ENCODE measurements at regions not wholly inside any gene's neighbourhood (a gene's known extent, or its start where the extent isn't known, plus 50 kb on each side); places are given as distances from the start of the nearest gene placed in this dataset.

- H3K27me3 ChIP-seq (replicated peaks) = no peaks in the 10 kb centered on the region
- TF ChIP-seq, protein P1, sequence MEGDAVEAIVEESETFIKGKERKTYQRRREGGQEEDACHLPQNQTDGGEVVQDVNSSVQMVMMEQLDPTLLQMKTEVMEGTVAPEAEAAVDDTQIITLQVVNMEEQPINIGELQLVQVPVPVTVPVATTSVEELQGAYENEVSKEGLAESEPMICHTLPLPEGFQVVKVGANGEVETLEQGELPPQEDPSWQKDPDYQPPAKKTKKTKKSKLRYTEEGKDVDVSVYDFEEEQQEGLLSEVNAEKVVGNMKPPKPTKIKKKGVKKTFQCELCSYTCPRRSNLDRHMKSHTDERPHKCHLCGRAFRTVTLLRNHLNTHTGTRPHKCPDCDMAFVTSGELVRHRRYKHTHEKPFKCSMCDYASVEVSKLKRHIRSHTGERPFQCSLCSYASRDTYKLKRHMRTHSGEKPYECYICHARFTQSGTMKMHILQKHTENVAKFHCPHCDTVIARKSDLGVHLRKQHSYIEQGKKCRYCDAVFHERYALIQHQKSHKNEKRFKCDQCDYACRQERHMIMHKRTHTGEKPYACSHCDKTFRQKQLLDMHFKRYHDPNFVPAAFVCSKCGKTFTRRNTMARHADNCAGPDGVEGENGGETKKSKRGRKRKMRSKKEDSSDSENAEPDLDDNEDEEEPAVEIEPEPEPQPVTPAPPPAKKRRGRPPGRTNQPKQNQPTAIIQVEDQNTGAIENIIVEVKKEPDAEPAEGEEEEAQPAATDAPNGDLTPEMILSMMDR (IDR thresholded peaks at IDR 0.05; ENCODE audit: low read depth, low read length, missing control alignments) = no peak
- DNase-seq = peak; percentile 27
- H3K36me3 ChIP-seq (replicated peaks) = no peaks in the 10 kb centered on the region
- in situ Hi-C loops (cut with HindIII; ENCODE audit: low pct_ligation_motif_present, low sequenced_read_pairs) = no loop called here
- H3K27ac ChIP-seq = no peak overlapping the region
- no peak overlapping the region for H3K4me3 ChIP-seq (ENCODE audit: low read depth, low read length)
Measured at GRCh38 chr6:100267721-100268123, 197.0 kb downstream of the SIM1 start.

DNA sequence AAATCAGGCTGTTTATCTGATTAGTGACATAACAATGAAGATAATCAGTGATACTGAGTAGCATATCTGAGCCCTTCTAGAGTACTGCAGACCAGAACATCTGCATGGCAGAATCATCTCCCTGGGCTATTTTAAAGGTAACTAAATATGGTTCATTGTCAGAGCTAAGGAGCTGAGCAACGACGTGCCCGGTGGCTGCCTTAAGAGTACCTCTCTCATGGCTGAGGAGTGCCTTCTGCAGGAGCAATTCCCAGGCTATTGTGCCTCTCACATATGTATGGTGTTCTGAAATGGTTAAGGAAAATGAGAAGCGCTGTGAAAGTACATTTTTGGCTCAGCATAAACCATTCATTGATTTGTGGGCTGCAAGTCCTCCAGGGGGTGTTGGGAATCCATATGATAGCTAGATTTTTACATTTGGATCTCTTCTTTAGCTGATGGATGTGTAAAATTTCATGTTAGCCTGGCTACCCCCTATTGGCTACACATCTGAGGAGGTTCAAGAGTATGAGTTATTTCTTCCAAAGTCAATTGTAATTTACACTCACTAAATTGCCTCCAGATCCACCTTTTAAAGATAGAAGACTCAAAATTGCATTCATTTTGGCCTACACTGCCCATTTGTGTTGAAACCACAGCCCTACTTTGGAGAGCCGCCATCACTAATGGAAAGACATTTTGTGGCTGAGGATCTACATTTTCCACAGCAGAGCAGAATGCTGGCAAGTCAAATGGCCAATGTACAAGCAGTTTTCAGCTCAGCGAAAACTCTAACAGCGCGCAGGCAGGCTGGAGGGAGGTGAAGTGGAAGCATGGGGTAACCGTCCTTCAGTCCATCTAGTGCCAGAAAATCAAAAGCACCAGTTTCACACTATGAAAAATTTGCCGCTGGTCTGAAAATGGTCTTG lies 198.0 kb downstream of the SIM1 start:
- no peak overlapping the region for H3K27ac ChIP-seq
- no peaks in the 10 kb centered on the region for H3K36me3 ChIP-seq (replicated peaks)
- H3K27me3 ChIP-seq (replicated peaks) = no peaks in the 10 kb centered on the region
- no peak overlapping the region for H3K4me3 ChIP-seq (ENCODE audit: low read depth, low read length)
- TF ChIP-seq, protein P1 (IDR thresholded peaks at IDR 0.05; ENCODE audit: low read depth, low read length, missing control alignments) = no peak
- in situ Hi-C loops (cut with HindIII; ENCODE audit: low pct_ligation_motif_present, low sequenced_read_pairs) = no loop called here
- DNase-seq = no peak

- Histone ChIP-seq H3K27me3 (replicated peaks) (no peaks in the 10 kb centered on the region), H3K27ac (no peak overlapping the region), H3K4me3 (ENCODE audit: low read depth, low read length) (no peak overlapping the region), H3K36me3 (replicated peaks) (no peaks in the 10 kb centered on the region)
- in situ Hi-C loops (cut with HindIII; ENCODE audit: low pct_ligation_motif_present, low sequenced_read_pairs) = no loop called here
- DNase-seq = no peak
- TF ChIP-seq, protein P1 (IDR thresholded peaks at IDR 0.05; ENCODE audit: low read depth, low read length, missing control alignments) = no peak
Measured at GRCh38 chr6:100262086-100262485, 202.6 kb downstream of the SIM1 start.

DNA sequence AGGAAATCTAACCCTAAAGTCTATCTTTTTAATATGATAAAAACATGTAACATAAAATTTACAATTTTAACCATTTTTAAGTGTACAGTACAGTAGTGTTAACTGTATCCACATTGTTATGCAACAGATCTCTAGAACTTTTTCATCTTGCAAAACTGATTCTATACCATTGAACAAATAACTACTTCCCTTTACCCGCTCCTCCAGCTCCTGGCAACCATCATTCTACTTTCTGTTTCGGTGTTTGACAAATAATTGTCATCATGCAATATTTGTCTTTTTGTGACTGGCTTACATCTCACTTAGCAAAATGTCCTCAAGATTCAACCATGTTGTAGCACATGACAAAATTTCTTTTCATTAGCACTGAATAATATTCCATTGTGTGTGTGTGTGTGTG lies 203.2 kb downstream of the SIM1 start:
- DNase-seq = no peak
- H3K36me3 ChIP-seq (replicated peaks) = no peaks in the 10 kb centered on the region
- in situ Hi-C loops (cut with HindIII; ENCODE audit: low pct_ligation_motif_present, low sequenced_read_pairs) = no loop called here
- TF ChIP-seq, protein P1 (IDR thresholded peaks at IDR 0.05; ENCODE audit: low read depth, low read length, missing control alignments) = no peak
- H3K4me3 ChIP-seq (ENCODE audit: low read depth, low read length) = no peak overlapping the region
- no peak overlapping the region for H3K27ac ChIP-seq
- H3K27me3 ChIP-seq (replicated peaks) = no peaks in the 10 kb centered on the region

GRCh38 chr6:100260584-100260983 lies 204.1 kb downstream of the SIM1 start:
- Histone ChIP-seq H3K27me3 (replicated peaks) (no peaks in the 10 kb centered on the region), H3K36me3 (replicated peaks) (no peaks in the 10 kb centered on the region), H3K4me3 (ENCODE audit: low read depth, low read length) (no peak overlapping the region), H3K27ac (no peak overlapping the region)
- TF ChIP-seq, protein P1 (IDR thresholded peaks at IDR 0.05; ENCODE audit: low read depth, low read length, missing control alignments) = no peak
- in situ Hi-C loops (cut with HindIII; ENCODE audit: low pct_ligation_motif_present, low sequenced_read_pairs) = no loop called here
- DNase-seq = peak; percentile 36

Data from brain microvascular endothelial cell (primary cell).